GM18502 (cell line): ENCODE measurements at regions not wholly inside any gene's neighbourhood (a gene's known extent, or its start where the extent isn't known, plus 50 kb on each side); places are given as distances from the start of the nearest gene placed in this dataset.
"Not testable (repeated sequence)": the region's sequence is repeated elsewhere in the genome, so short reads cannot be mapped to it uniquely, and the experiment has no call there.

Experiments used
- ATAC-seq: cut with Tn5 transposase; IDR thresholded peaks from one replicate; pipeline ENCODE4 v1.9.1; 2021; ENCODE audit warnings: mild to moderate bottlenecking; ENCODE audit not compliant: unreplicated experiment, poor library complexity

DNA sequence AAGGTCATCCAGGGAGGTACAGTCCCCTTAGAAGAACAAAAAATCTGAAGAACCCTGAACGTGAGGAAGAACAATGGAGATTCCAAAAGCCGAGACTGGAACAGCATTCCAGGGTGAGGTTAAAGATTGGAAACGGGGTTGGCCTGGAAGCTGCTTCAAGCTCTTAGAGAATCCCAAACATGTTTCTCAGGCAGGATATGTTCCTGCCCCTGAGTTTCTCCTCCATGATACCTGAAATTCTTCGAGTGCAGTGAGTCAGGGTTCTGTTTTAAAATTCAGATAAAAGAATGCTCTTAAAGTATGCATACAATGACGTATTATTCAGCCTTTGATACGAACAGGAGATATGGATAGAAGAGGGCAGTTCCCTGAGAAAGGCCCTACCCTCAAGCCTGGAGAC, 293.1 kb downstream of the HS3ST3B1 start:
- ATAC-seq: no peak

DNA sequence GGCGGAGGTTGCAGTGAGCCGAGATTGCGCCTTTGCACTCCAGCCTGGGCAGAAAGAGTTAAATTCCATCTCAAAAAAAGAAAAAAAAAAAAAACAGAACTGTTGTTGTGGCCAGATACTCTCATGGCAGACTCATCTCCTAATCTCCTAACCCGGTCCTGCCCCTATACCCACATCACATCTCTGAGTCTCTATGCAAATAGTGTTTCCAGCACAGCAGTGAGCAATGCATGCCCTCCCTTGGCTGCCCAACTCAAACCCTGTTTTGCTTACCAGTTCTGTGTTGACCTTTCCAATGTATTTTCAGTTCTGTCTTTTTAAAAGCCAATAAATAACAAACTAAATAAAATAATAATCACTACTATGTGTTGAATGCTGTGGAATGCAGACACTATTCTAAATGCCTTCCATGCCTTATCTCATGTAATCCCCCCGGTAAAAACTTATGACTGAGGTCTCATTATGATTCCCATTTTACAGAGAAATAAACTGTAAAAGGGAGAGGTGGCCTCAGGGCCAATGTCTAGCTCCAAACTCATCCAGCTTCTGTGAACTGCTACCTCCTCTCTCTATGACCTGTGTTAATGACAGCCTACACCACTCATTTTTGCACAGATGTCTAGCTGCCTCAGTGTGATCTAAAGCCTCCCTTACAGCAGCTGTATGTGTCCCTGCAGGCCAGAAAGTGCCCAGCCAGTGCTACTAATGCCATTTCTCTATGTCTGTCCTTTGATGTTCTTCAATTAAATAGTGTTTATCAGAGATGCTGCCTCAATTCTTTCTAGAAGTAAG, 289.8 kb downstream of the HS3ST3B1 start:
- no peak for ATAC-seq

DNA sequence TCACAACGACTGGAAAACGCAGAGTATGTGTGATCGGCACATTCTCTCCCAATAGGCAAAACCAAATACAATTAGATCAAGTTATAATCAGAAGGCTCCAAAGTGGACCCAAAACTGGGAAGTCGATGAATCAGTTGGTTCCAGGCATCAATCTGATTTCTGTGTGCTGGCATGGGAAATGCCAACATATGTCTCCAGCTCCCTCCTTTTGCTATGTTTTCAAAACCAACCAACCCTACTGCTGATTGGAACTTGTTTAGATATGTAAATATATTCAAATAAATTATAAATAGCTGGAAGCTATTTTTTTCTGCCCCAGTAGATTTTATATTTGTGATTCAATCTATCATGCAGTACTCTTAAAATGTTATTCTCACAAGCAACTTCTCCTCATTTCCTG, 284.2 kb downstream of the HS3ST3B1 start:
- ATAC-seq: no peak

DNA sequence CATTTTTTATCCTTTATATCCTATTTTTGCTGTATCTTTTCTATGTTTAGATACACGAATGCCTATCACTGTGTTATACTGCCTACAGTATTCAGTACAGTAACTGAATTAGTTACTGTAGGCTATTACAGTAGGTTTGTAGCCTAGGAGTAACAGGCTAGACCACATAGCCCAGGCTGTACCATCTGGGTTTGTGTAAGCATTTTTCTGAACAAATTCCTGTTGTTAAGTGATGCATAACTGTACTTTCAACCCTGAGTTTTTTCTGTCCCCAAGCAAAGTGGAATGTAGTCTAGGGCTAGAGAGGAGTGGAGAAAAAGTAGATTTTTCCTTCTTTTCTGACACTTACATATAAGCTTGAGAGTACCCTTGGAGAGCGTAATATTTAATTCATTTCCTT, 282.1 kb downstream of the HS3ST3B1 start:
- no peak for ATAC-seq

DNA sequence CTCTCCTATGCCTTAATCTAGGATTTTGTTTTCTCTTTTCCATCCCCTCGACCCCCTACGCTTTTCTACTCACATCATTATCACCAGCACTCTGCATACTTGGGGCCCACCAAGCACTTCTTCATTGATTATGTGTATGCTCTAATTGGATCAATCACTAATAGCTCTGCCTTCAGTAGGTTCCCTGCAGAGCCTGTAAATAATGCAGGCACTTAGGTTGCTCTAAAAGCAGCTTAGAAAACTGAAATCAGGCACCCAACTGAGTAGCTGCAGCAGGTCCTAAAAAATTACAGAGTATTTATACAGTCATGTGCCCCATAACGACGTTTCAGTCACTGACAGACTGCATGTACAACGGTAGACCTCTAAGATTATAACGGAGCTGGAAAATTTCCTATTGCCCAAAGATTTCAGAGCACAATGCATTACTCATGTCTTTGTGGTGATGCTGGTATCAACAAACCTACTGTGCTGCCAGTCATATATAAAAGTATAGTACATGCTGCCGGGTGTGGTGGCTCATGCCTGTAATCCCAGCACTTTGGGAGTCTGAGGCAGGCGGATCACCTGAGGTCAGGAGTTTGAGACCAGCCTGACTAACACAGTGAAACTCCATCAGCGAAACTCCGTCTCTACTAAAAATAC, 280.4 kb downstream of the HS3ST3B1 start:
- no peak for ATAC-seq

DNA sequence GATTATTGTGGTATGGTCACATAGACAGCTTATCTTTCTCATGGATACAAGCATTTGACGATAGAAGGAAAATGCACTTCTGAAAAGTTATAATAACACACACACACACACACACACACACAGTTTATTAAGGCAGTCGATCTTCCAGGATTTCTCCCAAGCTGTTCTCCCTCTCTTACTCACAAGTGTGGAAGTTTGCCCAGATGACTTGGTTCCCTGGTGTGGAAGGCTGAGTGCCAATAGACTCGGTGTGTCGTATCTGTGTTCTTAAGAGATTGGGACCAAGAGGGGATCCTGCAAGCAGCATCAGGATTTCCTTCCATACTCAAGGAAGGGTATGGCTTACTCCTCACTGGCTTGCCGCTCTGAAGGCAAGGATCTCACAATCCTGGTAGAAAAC, 279.6 kb downstream of the HS3ST3B1 start:
- ATAC-seq: no peak

DNA sequence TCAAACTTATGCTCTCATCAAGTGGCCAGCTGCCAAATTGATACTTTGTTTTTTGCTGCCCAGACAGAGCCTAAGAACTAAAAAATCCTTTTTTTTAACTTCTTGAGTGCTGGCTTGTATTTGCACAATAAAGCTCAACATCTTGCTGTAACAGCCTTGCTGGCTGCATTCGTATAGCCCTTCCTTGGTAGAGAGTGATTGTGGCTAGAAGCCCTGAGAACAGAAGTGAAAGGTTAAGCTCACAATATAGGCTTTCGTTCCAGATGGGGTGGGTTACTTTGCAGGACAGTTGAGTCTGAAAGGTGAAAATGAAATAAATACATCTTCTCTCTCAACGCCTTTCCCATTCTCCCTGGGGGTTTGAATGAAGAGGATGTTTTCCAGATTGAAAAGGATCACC, 278.8 kb downstream of the HS3ST3B1 start:
- no peak for ATAC-seq

DNA sequence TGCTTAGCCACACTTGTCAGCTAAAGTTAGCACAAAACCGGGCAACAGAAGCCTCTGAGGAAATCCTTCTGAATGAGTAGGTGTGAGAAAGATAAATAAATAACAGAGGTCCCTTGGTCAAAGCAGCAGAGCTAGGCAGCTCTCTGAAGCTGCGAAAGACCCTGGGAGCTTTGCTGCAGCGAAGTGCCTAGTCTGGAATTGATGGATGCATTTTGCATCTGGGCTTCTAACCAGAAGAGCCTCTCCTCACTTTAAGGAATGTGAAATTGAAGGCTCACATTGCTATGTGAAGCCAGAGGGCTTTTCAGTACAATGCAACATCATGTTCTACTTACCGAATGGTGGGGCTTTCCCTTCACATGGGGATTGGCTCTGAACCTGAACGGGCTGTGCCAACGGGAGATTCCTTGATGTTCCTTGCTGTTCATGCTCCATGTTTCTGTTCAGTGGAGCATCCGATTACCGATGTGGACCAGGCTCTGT, 274.6 kb downstream of the HS3ST3B1 start:
- ATAC-seq: no peak

DNA sequence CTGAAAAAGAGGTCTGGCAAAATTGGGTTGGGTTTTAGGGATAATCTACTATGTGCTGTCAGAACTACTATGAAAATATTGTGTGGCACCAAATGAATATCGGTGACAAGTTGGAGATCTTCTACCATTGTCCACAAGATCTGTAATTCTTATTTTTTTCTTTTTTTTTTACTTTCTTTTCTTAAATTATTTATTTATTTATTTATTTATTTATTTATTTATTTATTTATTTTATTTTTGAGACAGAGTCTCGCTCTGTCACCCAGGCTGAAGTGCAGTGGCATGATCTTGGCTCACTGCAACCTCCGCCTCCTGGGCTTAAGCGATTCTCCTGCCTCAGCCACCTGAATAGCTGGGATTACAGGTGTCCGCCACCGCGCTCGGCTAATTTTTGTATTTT, 259.4 kb downstream of the HS3ST3B1 start:
- not testable (repeated sequence) for ATAC-seq

DNA sequence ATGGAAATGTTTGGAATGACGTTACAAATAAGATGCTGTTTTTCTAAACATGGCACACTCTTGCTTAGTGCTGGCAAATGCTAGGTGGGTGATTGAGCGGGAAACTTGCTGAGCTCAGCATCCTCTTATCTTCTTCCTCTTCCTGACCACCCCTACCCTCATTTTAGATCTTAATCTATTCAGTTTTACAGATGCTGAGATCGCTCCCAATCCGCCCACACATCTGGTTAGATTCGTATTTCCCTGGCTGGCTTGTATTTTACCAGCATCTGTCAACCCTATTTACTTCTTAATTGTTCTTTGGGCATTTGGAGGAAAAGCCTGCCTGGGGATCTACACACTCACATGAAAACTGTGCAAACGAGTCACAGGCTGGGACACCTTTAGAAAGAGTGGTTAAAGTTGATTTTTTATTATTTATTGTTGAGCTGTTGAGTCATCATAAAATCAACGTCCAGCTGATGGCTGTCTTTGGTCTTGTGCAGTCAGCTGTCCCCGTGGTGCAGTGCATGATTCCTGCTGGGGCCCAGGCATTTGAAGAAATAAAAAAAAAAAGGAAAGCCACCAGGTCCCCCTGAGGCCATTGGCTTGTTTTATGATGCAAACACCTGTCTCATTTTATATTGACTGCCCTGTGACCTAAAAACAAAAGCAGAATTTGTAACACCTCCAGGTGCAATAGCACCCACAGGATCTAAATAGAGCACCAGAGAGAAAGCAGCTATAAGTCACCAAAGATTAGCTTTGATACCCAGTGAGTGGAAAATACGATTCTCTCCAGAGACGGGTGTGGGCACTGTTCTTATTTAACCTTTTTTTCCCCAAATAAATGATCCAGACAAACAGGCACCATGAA, 258.6 kb downstream of the HS3ST3B1 start:
- no peak for ATAC-seq

DNA sequence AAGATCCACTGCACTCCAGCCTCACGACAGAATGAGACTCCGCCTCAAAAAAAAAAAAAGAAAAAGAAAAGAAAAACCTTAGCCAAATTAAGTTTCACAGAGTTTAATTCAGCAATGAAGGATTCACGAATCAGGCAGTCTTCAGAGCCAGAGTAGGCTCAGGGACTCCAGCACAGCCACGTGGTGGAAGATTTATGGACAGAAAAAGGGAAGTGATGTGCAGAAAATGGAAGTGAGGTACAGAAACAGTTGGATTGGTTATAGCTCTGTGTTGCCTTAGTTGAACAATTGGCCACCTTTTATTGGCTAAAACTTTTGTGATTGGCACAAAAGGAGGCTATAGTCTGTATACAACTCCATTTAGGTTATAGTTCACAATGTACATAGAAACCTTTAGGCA, 256.6 kb downstream of the HS3ST3B1 start:
- ATAC-seq: no peak

DNA sequence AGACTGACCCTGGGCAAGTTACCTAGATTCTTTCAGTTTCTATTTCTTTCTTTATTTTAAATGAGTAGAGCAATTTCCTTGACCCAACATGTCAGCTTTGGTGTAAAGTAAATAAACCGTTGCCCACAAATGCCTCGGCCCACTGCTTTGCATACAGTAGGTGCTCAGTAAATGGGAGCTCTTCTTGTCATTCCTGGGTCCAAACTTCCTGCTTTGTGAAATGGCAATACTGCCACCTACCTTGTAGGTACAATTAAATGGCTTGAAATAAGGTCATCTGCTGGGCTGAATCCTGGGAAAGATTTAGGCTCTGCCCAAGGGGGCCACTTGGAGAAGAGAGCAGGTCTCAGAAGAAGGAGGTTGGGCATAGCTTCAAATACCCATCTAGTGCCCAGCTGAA, 253.0 kb downstream of the HS3ST3B1 start:
- no peak for ATAC-seq

DNA sequence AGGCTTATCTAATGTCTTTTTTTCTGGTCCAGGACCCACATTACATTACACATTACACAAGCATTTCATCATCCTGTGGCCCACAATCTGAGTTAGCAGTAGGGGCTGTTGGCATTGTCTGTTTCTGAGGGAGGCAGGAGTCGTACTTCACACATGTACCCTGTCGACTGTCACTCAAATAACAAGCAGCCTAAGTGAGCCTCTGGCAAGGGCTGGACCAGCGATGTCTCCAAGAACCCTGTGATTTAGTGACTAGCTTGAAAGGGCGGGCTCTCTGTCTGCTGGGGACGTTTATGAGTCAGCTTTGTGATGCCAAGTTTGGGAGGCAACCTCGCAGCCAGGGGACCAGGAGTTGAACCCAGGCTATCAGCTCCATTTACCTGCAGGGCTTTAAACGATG, 251.4 kb downstream of the HS3ST3B1 start:
- no peak for ATAC-seq

DNA sequence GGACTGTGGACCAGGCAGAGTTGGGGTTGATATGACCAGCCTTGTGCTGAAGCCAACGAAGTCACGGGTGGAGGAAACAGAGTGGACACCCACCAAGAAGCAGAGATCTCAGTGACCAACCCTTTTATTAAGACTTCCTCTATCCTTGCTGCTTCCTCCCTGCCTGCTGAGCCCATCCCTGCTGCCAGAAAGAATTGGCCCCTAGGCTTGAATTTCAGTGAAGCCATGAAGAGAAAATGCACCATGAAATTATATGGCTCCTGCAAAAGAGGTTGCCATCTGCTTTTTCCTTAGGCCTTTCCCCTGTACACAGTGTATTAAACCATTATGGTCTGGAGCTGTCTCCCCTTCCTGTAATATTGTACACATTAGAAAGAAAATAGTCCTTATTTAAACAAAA, 246.7 kb downstream of the HS3ST3B1 start:
- ATAC-seq: no peak

DNA sequence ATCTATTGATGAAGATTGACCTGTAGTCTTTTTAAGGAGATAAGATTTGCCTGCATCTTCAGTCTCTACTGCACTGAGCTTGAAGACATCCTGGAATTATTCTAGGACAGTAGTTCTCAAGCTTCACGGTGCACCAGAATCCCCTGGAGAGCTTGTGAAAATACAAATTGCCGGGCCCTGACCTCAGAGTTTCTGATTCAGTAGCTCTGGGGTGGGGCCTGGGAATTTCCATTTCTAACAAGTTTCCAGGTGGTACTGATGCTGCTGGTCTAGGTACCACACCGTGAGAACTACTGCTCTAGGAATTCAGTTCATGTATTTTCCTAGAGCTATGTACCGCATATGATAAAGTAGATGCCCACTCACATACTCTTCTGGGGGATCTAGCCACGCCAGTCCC, 246.1 kb downstream of the HS3ST3B1 start:
- no peak for ATAC-seq

DNA sequence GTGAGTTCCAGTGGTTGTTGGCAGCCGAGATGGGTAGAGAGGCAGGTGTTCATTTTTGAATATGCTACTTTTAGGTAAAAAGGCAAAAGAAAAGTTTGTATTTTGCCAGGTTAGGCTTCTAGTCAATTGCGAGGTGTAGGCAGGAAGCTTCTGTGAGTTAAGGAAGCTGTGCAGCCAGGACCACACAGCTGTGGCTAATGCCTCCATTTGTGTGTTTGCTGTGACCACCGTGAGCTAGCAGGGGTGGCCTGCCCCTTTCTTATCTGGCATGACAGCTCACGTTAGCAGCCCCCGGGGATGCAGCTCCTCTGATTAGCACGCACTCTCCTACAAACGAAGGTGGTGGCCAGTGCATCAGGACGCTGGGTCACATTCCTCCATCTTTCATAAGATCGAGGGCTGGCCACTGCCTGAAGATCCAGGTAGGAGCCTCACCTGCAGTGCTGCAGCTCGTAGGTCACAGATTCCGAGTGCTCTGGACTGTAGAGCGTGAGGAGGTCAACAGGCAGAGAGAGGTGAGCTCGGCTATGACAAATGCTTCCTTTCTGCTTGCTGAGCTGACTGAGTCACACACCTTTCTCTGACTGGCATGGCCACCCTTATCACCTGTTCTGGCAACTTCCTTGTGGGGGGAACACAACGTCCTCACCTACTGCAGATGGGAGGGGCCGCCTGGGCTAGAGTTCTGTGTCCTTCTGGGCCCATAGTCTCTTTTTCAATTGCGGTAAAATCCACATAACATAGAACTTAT, 244.4 kb downstream of the HS3ST3B1 start:
- ATAC-seq: no peak

DNA sequence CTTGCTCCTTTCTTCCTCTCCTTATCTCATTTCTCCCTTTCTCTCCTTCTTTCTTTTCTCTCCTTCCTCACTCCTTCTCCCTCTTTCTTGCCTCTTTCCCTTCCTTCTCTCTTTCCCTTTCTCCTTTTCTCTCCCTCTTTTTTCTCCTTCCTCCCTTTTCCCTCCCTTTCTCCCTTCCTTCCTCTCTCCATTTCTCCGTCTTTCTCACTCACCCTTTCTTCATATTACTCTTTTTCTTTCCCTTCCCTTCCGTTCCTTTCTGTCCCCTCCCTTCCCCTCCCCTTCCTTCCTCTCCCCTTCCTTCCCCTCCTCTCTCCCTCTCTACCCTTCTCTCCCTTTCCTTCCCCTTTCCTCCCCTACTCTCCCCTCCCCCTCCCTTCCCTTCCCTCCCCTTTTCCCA, 240.8 kb downstream of the HS3ST3B1 start:
- ATAC-seq: no peak

DNA sequence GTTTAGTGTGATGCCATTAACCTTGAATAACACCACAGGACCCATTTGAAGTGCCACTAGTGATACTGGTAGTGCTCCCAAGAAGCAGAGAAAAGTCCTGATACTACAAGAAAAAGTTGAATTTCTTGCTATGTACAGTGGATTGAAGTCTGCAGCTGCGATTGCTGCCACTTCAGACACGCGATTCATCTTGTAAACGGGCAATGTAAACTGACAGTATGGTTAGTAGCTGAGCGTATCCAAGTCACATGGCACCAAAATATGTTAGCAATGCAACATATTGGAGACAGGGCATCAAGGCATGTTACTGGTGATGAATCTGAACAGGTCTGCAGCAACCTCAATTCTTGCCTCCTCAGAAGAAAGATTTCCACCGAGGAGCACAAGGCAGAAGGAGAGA, 238.9 kb downstream of the HS3ST3B1 start:
- no peak for ATAC-seq

DNA sequence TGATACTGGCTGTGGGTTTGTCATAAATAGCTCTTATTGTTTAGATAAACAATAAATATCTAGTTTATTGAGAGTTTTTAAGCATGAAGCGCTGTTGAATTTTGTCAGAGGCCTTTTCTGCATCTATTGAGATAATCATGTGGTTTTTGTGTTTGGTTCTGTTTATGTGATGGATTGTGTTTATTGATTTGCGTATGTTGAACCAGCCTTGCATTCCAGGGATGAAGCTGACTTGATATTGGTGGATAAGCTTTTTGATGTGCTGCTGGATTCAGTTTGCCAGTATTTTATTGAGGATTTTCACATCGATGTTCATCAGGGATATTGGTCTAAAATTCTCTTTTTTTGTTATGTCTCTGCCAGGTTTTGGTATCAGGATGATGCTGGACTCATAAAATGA, 231.4 kb downstream of the HS3ST3B1 start:
- not testable (repeated sequence) for ATAC-seq
